Peyer's patch (tissue), 4 donors: ENCODE measurements at regions not wholly inside any gene's neighbourhood (a gene's known extent, or its start where the extent isn't known, plus 50 kb on each side); places are given as distances from the start of the nearest gene placed in this dataset.
A peak's percentile ranks its signal among the peaks of the same experiment; 100 is the strongest.

Experiments
- DNase-seq, 3 donors: peaks; one replicate each; pipeline ENCODE4 v3.0.0-alpha.2; 2017 to 2019
- H3K27ac ChIP-seq, 4 donors: fragments of 200-600 bp; sonication (generic); one replicate each; pipeline ENCODE4 v1.5.1; 2016 to 2019
- H3K27me3 ChIP-seq, 2 donors: fragments of 200-600 bp; sonication (generic); one replicate each; pipeline ENCODE4 v1.5.1; 2019
- H3K36me3 ChIP-seq, 3 donors: fragments of 200-600 bp; sonication (generic); one replicate each; pipeline ENCODE4 v1.5.1; 2016 to 2019
- H3K4me1 ChIP-seq, 4 donors: fragments of 200-600 bp; sonication (generic); one replicate each; pipeline ENCODE4 v1.5.1; 2016 to 2019
- H3K4me3 ChIP-seq, 4 donors: fragments of 200-600 bp; sonication (generic); 1 replicate in 3 of 4; 2 replicates in 1 of 4; pipeline ENCODE4 v1.5.1; 2016 to 2019; ENCODE audit warnings: mild to moderate bottlenecking in 1 of 4
- H3K9me3 ChIP-seq, 4 donors: fragments of 200-600 bp; sonication (generic); one replicate each; pipeline ENCODE4 v1.5.1; 2016 to 2019; ENCODE audit warnings: mild to moderate bottlenecking in 1 of 4
- CTCF ChIP-seq, 6 experiments: fragments of 450-650 bp in 4 of 6; fragments of 200-600 bp in 2 of 6; sonication (generic) in 1 of 6; IDR thresholded peaks; one replicate each; pipeline ENCODE4 v1.5.1; 2017 to 2019; ENCODE audit warnings: antibody characterized with exemption in 6 of 6, mild to moderate bottlenecking in 3 of 6, moderate library complexity in 1 of 6
- POLR2A ChIP-seq, 2 donors: fragments of 450-650 bp; IDR thresholded peaks; one replicate each; pipeline ENCODE4 v1.5.1; 2017; ENCODE audit warnings: antibody characterized with exemption in 2 of 2, mild to moderate bottlenecking in 2 of 2, moderate library complexity in 2 of 2

- no peak for TF ChIP-seq CTCF (IDR thresholded peaks at IDR 0.05)
- no peak for TF ChIP-seq POLR2A (IDR thresholded peaks at IDR 0.05)
- H3K9me3 ChIP-seq = peaks cover 0 to 12% (median 0%) of the 10 kb centered on the region in 4 donors
- H3K4me1 ChIP-seq = no peaks in the 10 kb centered on the region
- H3K36me3 ChIP-seq = no peaks in the 10 kb centered on the region
- H3K4me3 ChIP-seq = no peak overlapping the region
- no peak overlapping the region for H3K27ac ChIP-seq
- no peaks in the 10 kb centered on the region for H3K27me3 ChIP-seq
- no peak for DNase-seq
Measured at GRCh38 chr10:108785011-108785410, 1138.3 kb downstream of the XPNPEP1 start.

- Histone ChIP-seq H3K27me3 (no peaks in the 10 kb centered on the region), H3K4me3 (no peak overlapping the region), H3K27ac (no peak overlapping the region), H3K4me1 (no peaks in the 10 kb centered on the region), H3K36me3 (no peaks in the 10 kb centered on the region), H3K9me3 (peaks cover 0 to 12% (median 0%) of the 10 kb centered on the region in 4 donors)
- TF ChIP-seq CTCF (IDR thresholded peaks at IDR 0.05) (no peak), POLR2A (IDR thresholded peaks at IDR 0.05) (no peak)
- no peak for DNase-seq
Measured at GRCh38 chr10:108784534-108784933, 1138.8 kb downstream of the XPNPEP1 start.

- H3K9me3 ChIP-seq = peaks cover 0 to 12% (median 0%) of the 10 kb centered on the region in 4 donors
- no peaks in the 10 kb centered on the region for H3K4me1 ChIP-seq
- TF ChIP-seq CTCF (IDR thresholded peaks at IDR 0.05) = peak in 2 of 6 experiments; percentile 12 to 34
- no peak for TF ChIP-seq POLR2A (IDR thresholded peaks at IDR 0.05)
- H3K4me3 ChIP-seq = no peak overlapping the region
- no peaks in the 10 kb centered on the region for H3K27me3 ChIP-seq
- H3K36me3 ChIP-seq = no peaks in the 10 kb centered on the region
- peak in 2 of 3 donors; percentile 29 to 45 for DNase-seq
- H3K27ac ChIP-seq = no peak overlapping the region
Measured at GRCh38 chr10:108783897-108784296, 1139.4 kb downstream of the XPNPEP1 start.

GRCh38 chr10:108782411-108782810 is 1140.9 kb downstream of the XPNPEP1 start:
- Histone ChIP-seq H3K27me3 (no peaks in the 10 kb centered on the region), H3K4me1 (no peaks in the 10 kb centered on the region), H3K9me3 (peaks cover 0 to 12% (median 0%) of the 10 kb centered on the region in 4 donors), H3K4me3 (no peak overlapping the region), H3K27ac (no peak overlapping the region), H3K36me3 (no peaks in the 10 kb centered on the region)
- TF ChIP-seq CTCF (IDR thresholded peaks at IDR 0.05) = no peak
- no peak for TF ChIP-seq POLR2A (IDR thresholded peaks at IDR 0.05)
- no peak for DNase-seq

GRCh38 chr10:108779501-108779900 is 1143.8 kb downstream of the XPNPEP1 start:
- no peak for DNase-seq
- H3K9me3 ChIP-seq = peaks cover 0 to 6% (median 0%) of the 10 kb centered on the region in 4 donors
- no peaks in the 10 kb centered on the region for H3K4me1 ChIP-seq
- no peak for TF ChIP-seq POLR2A (IDR thresholded peaks at IDR 0.05)
- TF ChIP-seq CTCF (IDR thresholded peaks at IDR 0.05) = no peak
- no peak overlapping the region for H3K27ac ChIP-seq
- H3K4me3 ChIP-seq = no peak overlapping the region
- no peaks in the 10 kb centered on the region for H3K27me3 ChIP-seq
- H3K36me3 ChIP-seq = no peaks in the 10 kb centered on the region

- Histone ChIP-seq H3K27ac (no peak overlapping the region), H3K4me1 (no peaks in the 10 kb centered on the region), H3K9me3 (no peaks in the 10 kb centered on the region), H3K27me3 (no peaks in the 10 kb centered on the region), H3K36me3 (no peaks in the 10 kb centered on the region), H3K4me3 (no peak overlapping the region)
- no peak for TF ChIP-seq CTCF (IDR thresholded peaks at IDR 0.05)
- TF ChIP-seq POLR2A (IDR thresholded peaks at IDR 0.05) = no peak
- DNase-seq = no peak
Measured at GRCh38 chr10:108775911-108776475, 1147.3 kb downstream of the XPNPEP1 start.
